NCI-H748 treated with DMSO at 0.1 percent for 48 hours (cell line): ENCODE measurements at regions not wholly inside any gene's neighbourhood (a gene's known extent, or its start where the extent isn't known, plus 50 kb on each side); places are given as distances from the start of the nearest gene placed in this dataset.
"Not testable (repeated sequence)": the region's sequence is repeated elsewhere in the genome, so short reads cannot be mapped to it uniquely, and the experiment has no call there.

Experiments
- DNase-seq: peaks from one replicate; lab custom pipeline; 2025; lab: John Stamatoyannopoulos, UW

GRCh38 chr9:36461323-36461722 lies 61.3 kb upstream of the RNF38 start:
- no peak for DNase-seq

DNA sequence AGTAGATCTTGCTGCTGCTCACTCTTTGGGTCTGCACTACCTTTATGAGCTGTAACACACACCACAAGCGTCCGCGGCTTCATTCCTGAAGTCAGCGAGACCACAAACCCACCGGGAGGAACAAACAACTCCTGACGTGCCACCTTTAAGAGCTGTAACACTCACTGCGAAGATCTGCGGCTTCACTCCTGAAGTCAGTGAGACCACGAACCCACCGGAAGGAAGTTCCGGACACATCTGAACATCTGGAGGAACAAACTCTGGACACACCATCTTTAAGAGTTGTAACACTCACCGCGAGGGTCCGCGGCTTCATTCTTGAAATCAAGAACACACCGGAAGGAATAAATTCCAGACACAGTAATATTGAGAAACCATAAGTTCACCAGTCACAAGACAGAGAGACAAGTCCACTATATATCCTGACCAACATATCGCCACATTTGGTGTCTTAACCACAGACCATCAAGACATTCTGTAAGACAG lies 58.4 kb upstream of the RNF38 start:
- DNase-seq = not testable (repeated sequence)

DNA sequence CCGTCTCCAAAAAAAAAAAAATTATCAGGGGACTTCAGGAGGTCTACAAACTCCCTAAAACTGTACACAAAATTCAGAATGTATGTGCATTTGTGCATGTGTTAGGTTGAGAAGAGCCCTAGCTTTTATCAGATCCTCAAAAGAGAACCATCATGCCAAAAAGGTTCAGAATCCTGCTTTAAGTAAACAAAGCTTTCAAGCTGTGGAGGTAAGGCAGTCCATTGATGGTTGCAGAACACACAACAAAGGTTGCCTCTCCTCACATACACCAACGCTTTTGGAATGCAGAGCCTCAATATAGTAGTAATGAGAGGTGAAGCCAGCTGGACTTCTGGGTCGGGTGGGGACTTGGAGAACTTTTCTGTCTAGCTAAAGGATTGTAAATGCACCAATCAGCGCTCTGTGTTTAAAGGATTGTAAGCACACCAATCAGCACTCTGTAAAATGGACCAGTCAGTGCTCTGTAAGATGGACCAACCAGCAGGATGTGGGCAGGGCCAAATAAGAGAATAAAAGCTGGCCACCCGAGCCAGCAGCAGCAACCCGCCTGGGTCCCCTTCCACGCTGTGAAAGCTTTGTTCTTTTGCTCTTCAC lies 57.9 kb upstream of the RNF38 start:
- no peak for DNase-seq

DNA sequence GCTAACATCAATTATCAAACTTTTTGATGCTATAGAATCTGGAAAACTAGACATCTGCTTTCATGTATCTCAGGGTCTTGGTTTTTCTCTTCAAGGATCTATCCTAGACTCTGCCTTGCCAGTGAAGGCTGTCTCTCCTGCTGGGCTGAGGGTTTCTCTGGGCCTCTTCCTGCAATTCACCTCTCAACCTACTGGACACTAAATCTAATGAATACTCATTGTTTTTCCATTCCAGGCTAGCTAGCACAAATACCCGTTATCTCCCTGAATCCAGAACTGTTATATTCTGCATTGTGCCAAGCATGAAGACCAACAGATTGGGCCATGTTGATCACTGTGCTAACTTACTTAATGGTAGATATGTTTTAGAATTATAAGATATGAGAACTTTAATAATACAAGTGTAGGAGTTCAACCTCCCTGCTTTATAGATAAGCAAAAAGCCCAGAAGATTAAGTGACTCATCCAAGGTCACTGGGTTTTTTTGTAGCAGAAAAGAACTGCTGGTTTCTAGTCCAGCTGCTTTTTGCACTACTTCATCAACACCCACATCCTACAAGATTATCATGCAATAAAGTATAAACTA lies 56.5 kb upstream of the RNF38 start:
- no peak for DNase-seq

- DNase-seq = no peak
Measured at GRCh38 chr9:36451949-36452348, 51.9 kb upstream of the RNF38 start.

DNA sequence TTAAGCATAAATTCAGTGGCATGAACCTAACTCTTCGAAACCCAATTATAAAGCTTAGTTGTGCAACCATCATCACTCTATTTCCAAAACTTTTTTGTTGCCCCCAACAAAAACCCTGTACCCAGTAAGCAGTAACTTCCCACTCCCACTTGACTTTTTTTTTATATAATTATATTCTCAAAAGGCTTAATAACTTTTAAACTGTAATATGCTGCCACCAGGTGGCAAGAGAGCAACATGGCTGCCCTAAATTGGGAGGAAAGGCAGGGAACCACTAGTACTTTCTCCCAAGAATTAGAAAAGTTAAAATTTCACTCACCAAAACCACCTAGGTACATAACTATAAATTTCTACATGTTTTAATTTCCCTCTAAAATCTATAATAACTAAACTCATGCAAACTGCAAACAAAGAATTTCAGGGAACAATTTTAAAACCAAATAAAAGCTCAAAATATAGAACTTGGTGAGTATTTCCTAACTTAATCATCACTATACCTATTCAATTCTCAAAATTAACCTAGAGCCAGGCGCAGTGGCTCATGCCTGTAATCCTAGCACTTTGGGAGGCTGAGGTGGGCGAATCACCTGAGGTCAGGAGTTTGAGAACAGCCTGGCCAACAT lies 50.2 kb upstream of the RNF38 start:
- DNase-seq = peak; percentile 11
